ENCODE measurements at regions not wholly inside any gene's neighbourhood (a gene's known extent, or its start where the extent isn't known, plus 50 kb on each side); places are given as distances from the start of the nearest gene placed in this dataset.

- TF ChIP-seq CTCF (conservative IDR thresholded peaks at IDR 0.05): no peak
- no peak overlapping the region for H3K27ac ChIP-seq
Measured at GRCh38 chr22:48957987-48958321, 869.7 kb downstream of the BRD1 start.

- H3K27ac ChIP-seq: no peak overlapping the region
- no peak for TF ChIP-seq CTCF (conservative IDR thresholded peaks at IDR 0.05)
Measured at GRCh38 chr22:48957311-48957986, 870.2 kb downstream of the BRD1 start.

GRCh38 chr22:48955351-48956311 lies 872.0 kb downstream of the BRD1 start:
- TF ChIP-seq CTCF (conservative IDR thresholded peaks at IDR 0.05): no peak
- no peak overlapping the region for H3K27ac ChIP-seq

GRCh38 chr22:48954781-48955311 lies 872.8 kb downstream of the BRD1 start:
- TF ChIP-seq CTCF (conservative IDR thresholded peaks at IDR 0.05): no peak
- no peak overlapping the region for H3K27ac ChIP-seq

- H3K27ac ChIP-seq: no peak overlapping the region
- TF ChIP-seq CTCF (conservative IDR thresholded peaks at IDR 0.05): no peak
Measured at GRCh38 chr22:48953830-48954229, 873.8 kb downstream of the BRD1 start.

- no peak for TF ChIP-seq CTCF (conservative IDR thresholded peaks at IDR 0.05)
Measured at GRCh38 chr22:48953103-48953720, 874.5 kb downstream of the BRD1 start.

More at GRCh38 chr22:48953103-48953720, 874.5 kb downstream of the BRD1 start:
- H3K27ac ChIP-seq: no peak overlapping the region

All from VCaP (cell line).